Type B pancreatic cell (in vitro differentiated cells): ENCODE measurements at regions not wholly inside any gene's neighbourhood (a gene's known extent, or its start where the extent isn't known, plus 50 kb on each side); places are given as distances from the start of the nearest gene placed in this dataset.
"Not testable (repeated sequence)": the region's sequence is repeated elsewhere in the genome, so short reads cannot be mapped to it uniquely, and the experiment has no call there.

ENCODE experiments used
- DNase-seq: peaks from one replicate; pipeline ENCODE4 v3.0.0; 2021; ENCODE audit warnings: mixed read lengths; ENCODE audit not compliant: unreplicated experiment; ENCODE audit errors: extremely low spot score
- H3K27ac Mint-ChIP-seq: 2 replicates; pipeline ENCODE4 v1.8.0; 2021; ENCODE audit warnings: mild to moderate bottlenecking, mixed read lengths
- H3K27me3 Mint-ChIP-seq: 2 replicates; pipeline ENCODE4 v1.8.0; 2021; ENCODE audit warnings: mixed read lengths
- H3K36me3 Mint-ChIP-seq: 2 replicates; pipeline ENCODE4 v1.8.0; 2021; ENCODE audit warnings: mixed read lengths
- H3K4me1 Mint-ChIP-seq: one replicate; pipeline ENCODE4 v1.8.0; 2021; ENCODE audit warnings: mixed read lengths; ENCODE audit not compliant: unreplicated experiment
- H3K4me3 Mint-ChIP-seq: 2 replicates; pipeline ENCODE4 v1.8.0; 2021; ENCODE audit warnings: mild to moderate bottlenecking, mixed read lengths
- H3K9me3 Mint-ChIP-seq: 2 replicates; pipeline ENCODE4 v1.8.0; 2021; ENCODE audit warnings: mixed read lengths
- CTCF ChIP-seq: fragments of 200-600 bp; sonication (generic); conservative IDR thresholded peaks from 2 replicates; pipeline ENCODE4 v1.5.0; 2021; ENCODE audit warnings: antibody characterized with exemption, mild to moderate bottlenecking

- TF ChIP-seq CTCF = no peak
- no peak overlapping the region for H3K4me3 Mint-ChIP-seq
- no peaks in the 10 kb centered on the region for H3K4me1 Mint-ChIP-seq
- peaks cover 3% of the 10 kb centered on the region for H3K27me3 Mint-ChIP-seq
- no peak for DNase-seq
- no peaks in the 10 kb centered on the region for H3K9me3 Mint-ChIP-seq
- no peak overlapping the region for H3K27ac Mint-ChIP-seq
- H3K36me3 Mint-ChIP-seq = no peaks in the 10 kb centered on the region
These were observed 685.7 kb upstream of the SLIT2 start for GRCh38 chr4:19566041-19566440.

- Mint-ChIP-seq H3K4me3 (no peak overlapping the region), H3K4me1 (peaks cover 3% of the 10 kb centered on the region), H3K27ac (no peak overlapping the region), H3K27me3 (peaks cover 3% of the 10 kb centered on the region), H3K36me3 (no peaks in the 10 kb centered on the region), H3K9me3 (no peaks in the 10 kb centered on the region)
- no peak for DNase-seq
- TF ChIP-seq CTCF = no peak
These were observed 689.2 kb upstream of the SLIT2 start for GRCh38 chr4:19562456-19562855.

- peaks cover 3% of the 10 kb centered on the region for H3K27me3 Mint-ChIP-seq
- no peaks in the 10 kb centered on the region for H3K36me3 Mint-ChIP-seq
- DNase-seq = no peak
- H3K4me1 Mint-ChIP-seq = peaks cover 4% of the 10 kb centered on the region
- H3K4me3 Mint-ChIP-seq = no peak overlapping the region
- no peak overlapping the region for H3K27ac Mint-ChIP-seq
- no peak for TF ChIP-seq CTCF
- H3K9me3 Mint-ChIP-seq = no peaks in the 10 kb centered on the region
These were observed 694.5 kb upstream of the SLIT2 start for GRCh38 chr4:19557161-19557560.

GRCh38 chr4:19556276-19556675, 695.4 kb upstream of the SLIT2 start:
- not testable (repeated sequence) for H3K36me3 Mint-ChIP-seq, H3K4me3 Mint-ChIP-seq, H3K9me3 Mint-ChIP-seq, DNase-seq, H3K27me3 Mint-ChIP-seq, H3K4me1 Mint-ChIP-seq
- peak overlapping the region; percentile 2 for H3K27ac Mint-ChIP-seq

GRCh38 chr4:19547463-19547862, 704.2 kb upstream of the SLIT2 start:
- H3K36me3 Mint-ChIP-seq = no peaks in the 10 kb centered on the region
- H3K27ac Mint-ChIP-seq = no peak overlapping the region
- no peak for DNase-seq
- H3K27me3 Mint-ChIP-seq = no peaks in the 10 kb centered on the region
- H3K4me1 Mint-ChIP-seq = no peaks in the 10 kb centered on the region
- H3K9me3 Mint-ChIP-seq = no peaks in the 10 kb centered on the region
- no peak for TF ChIP-seq CTCF
- no peak overlapping the region for H3K4me3 Mint-ChIP-seq

- Mint-ChIP-seq H3K27me3 (no peaks in the 10 kb centered on the region), H3K4me3 (no peak overlapping the region)
These were observed 707.1 kb upstream of the SLIT2 start for GRCh38 chr4:19544446-19545125.

More at GRCh38 chr4:19544446-19545125, 707.1 kb upstream of the SLIT2 start:
- no peak for DNase-seq
- H3K9me3 Mint-ChIP-seq = no peaks in the 10 kb centered on the region
- H3K4me1 Mint-ChIP-seq = no peaks in the 10 kb centered on the region
- TF ChIP-seq CTCF = no peak
- no peak overlapping the region for H3K27ac Mint-ChIP-seq
- no peaks in the 10 kb centered on the region for H3K36me3 Mint-ChIP-seq
